OCI-LY3 (cell line): ENCODE measurements at regions not wholly inside any gene's neighbourhood (a gene's known extent, or its start where the extent isn't known, plus 50 kb on each side); places are given as distances from the start of the nearest gene placed in this dataset.

Experiments
- H2AFZ ChIP-seq: fragments of 200-600, 300-600 bp; shearing (Covaris generic); 2 replicates; pipeline ENCODE4 v1.6.0; 2014; ENCODE audit warnings: antibody characterized with exemption, low read depth, low read length
- H3K27ac ChIP-seq: fragments of 200-600, 300-600 bp; sonication (generic); 2 replicates; pipeline ENCODE4 v1.5.1; 2014; ENCODE audit warnings: mild to moderate bottlenecking, low read length, moderate library complexity, mixed read lengths
- H3K27me3 ChIP-seq: fragments of 200-600, 300-600 bp; sonication (generic); 2 replicates; pipeline ENCODE4 v1.6.1; 2014; ENCODE audit warnings: low read depth, low read length, mixed read lengths
- H3K36me3 ChIP-seq: fragments of 200-600, 300-600 bp; sonication (generic); replicated peaks from 2 replicates; pipeline ENCODE3; 2014; ENCODE audit warnings: low read depth, low read length, mixed read lengths
- H3K4me1 ChIP-seq: fragments of 300-600, 200-600 bp; sonication (generic); 2 replicates; pipeline ENCODE4 v1.6.1; 2014; ENCODE audit warnings: low read length, mixed read lengths
- H3K4me2 ChIP-seq: fragments of 200-600, 300-600 bp; sonication (generic); 2 replicates; pipeline ENCODE4 v1.6.1; 2014; ENCODE audit warnings: low read length, mixed read lengths
- H3K4me3 ChIP-seq: fragments of 300-600, 200-600 bp; sonication (generic); 2 replicates; pipeline ENCODE4 v1.5.1; 2014; ENCODE audit warnings: antibody characterized with exemption, mild to moderate bottlenecking, low read length, moderate library complexity
- H3K79me2 ChIP-seq: fragments of 300-600, 200-600 bp; shearing (Covaris generic); 2 replicates; pipeline ENCODE4 v1.6.1; 2014; ENCODE audit warnings: mild to moderate bottlenecking, low read length, mixed read lengths
- H3K9ac ChIP-seq: fragments of 300-600, 200-600 bp; shearing (Covaris generic); 2 replicates; pipeline ENCODE4 v1.6.0; 2014; ENCODE audit warnings: mild to moderate bottlenecking, low read length, moderate library complexity
- H3K9me3 ChIP-seq: fragments of 200-600, 300-600 bp; shearing (Covaris generic); 2 replicates; pipeline ENCODE4 v1.6.1; 2014; ENCODE audit warnings: low read length, mixed read lengths; ENCODE audit not compliant: insufficient read depth
- H4K20me1 ChIP-seq: fragments of 200-600, 300-600 bp; sonication (generic); 2 replicates; pipeline ENCODE4 v1.6.1; 2016; ENCODE audit warnings: low read length, mixed read lengths; ENCODE audit not compliant: insufficient read depth
- CTCF ChIP-seq: fragments of 200-600, 300-600 bp; sonication (generic); IDR thresholded peaks from 2 replicates; pipeline ENCODE4 v1.5.1; 2014; ENCODE audit warnings: antibody characterized with exemption, low read length, low read depth
- EZH2phosphoT487 ChIP-seq: fragments of 200-600 bp; shearing (Covaris generic); IDR thresholded peaks from 2 replicates; pipeline ENCODE4 v1.6.1; 2018; ENCODE audit warnings: antibody characterized with exemption, mixed run types, low read depth

- no peaks in the 10 kb centered on the region for H4K20me1 ChIP-seq
- H3K4me2 ChIP-seq = no peak overlapping the region
- no peaks in the 10 kb centered on the region for H3K4me1 ChIP-seq
- no peak overlapping the region for H3K9ac ChIP-seq
- no peaks in the 10 kb centered on the region for H3K9me3 ChIP-seq
- H3K36me3 ChIP-seq = no peaks in the 10 kb centered on the region
- H2AFZ ChIP-seq = no peak overlapping the region
- no peak overlapping the region for H3K27ac ChIP-seq
- no peaks in the 10 kb centered on the region for H3K79me2 ChIP-seq
- H3K27me3 ChIP-seq = no peaks in the 10 kb centered on the region
- TF ChIP-seq EZH2phosphoT487 (no peak), CTCF (no peak)
- H3K4me3 ChIP-seq = no peak overlapping the region
Observed at GRCh38 chr15:67999320-68000100, 54.6 kb upstream of the PIAS1 start.

GRCh38 chr15:68000754-68001153 is 53.4 kb upstream of the PIAS1 start:
- H3K4me2 ChIP-seq = no peak overlapping the region
- no peak overlapping the region for H3K4me3 ChIP-seq
- no peak overlapping the region for H2AFZ ChIP-seq
- no peaks in the 10 kb centered on the region for H4K20me1 ChIP-seq
- no peaks in the 10 kb centered on the region for H3K27me3 ChIP-seq
- no peak for TF ChIP-seq EZH2phosphoT487
- TF ChIP-seq CTCF = no peak
- H3K36me3 ChIP-seq = no peaks in the 10 kb centered on the region
- no peak overlapping the region for H3K27ac ChIP-seq
- H3K4me1 ChIP-seq = no peaks in the 10 kb centered on the region
- H3K9ac ChIP-seq = no peak overlapping the region
- H3K79me2 ChIP-seq = no peaks in the 10 kb centered on the region
- no peaks in the 10 kb centered on the region for H3K9me3 ChIP-seq

GRCh38 chr15:68001811-68002210 is 52.3 kb upstream of the PIAS1 start:
- Histone ChIP-seq H3K27ac (no peak overlapping the region), H3K4me1 (no peaks in the 10 kb centered on the region), H4K20me1 (no peaks in the 10 kb centered on the region), H3K36me3 (no peaks in the 10 kb centered on the region), H2AFZ (no peak overlapping the region), H3K9ac (no peak overlapping the region), H3K79me2 (no peaks in the 10 kb centered on the region), H3K27me3 (no peaks in the 10 kb centered on the region), H3K4me3 (no peak overlapping the region), H3K9me3 (no peaks in the 10 kb centered on the region), H3K4me2 (no peak overlapping the region)
- no peak for TF ChIP-seq EZH2phosphoT487
- no peak for TF ChIP-seq CTCF

- Histone ChIP-seq H4K20me1 (no peaks in the 10 kb centered on the region), H3K27me3 (no peaks in the 10 kb centered on the region), H3K4me2 (no peak overlapping the region), H3K4me3 (no peak overlapping the region), H3K9ac (no peak overlapping the region), H3K36me3 (no peaks in the 10 kb centered on the region), H3K79me2 (no peaks in the 10 kb centered on the region), H3K27ac (no peak overlapping the region), H3K4me1 (no peaks in the 10 kb centered on the region), H3K9me3 (no peaks in the 10 kb centered on the region), H2AFZ (no peak overlapping the region)
- TF ChIP-seq EZH2phosphoT487 = no peak
Observed at GRCh38 chr15:68003297-68003696, 50.8 kb upstream of the PIAS1 start.
